K562 (cell line): ENCODE measurements at regions not wholly inside any gene's neighbourhood (a gene's known extent, or its start where the extent isn't known, plus 50 kb on each side); places are given as distances from the start of the nearest gene placed in this dataset.

ENCODE experiments used
- ATAC-seq: fragments of 200-7000 bp; cut with Tn5 transposase; 3 replicates; pipeline ENCODE4 v1.9.1; 2020; ENCODE audit warnings: moderate library complexity
- BruUV-seq: library from RNA; stranded (reverse); fragments of 400-500 nt; replicated peaks from 2 replicates; lab custom pipeline; 2021; lab: Mats Ljungman, UMichigan
- CTCF ChIA-PET: fragments of 300-600 bp; formaldehyde crosslinking; extraction: SDS; loops from one replicate; lab custom pipeline; 2021; ENCODE audit warnings: low intra/inter-chr PET ratio; lab: Yijun Ruan, JAX
- POLR2A ChIA-PET: fragments of 300-600, 350-650 bp; sonication (Branson Sonifier 250); formaldehyde crosslinking; extraction: SDS; loops from one replicate; lab custom pipeline; 2021; ENCODE audit warnings: antibody characterized with exemption, inconsistent platforms; lab: Yijun Ruan, JAX
- DNase-seq, 4 experiments: peaks; one replicate each; pipeline versions ENCODE4 v3.0.0 to v3.0.0-alpha.2; 2011 to 2018; ENCODE audit warnings: low spot score in 3 of 4, mixed read lengths in 3 of 4; ENCODE audit errors: extremely low read depth in 1 of 4
- FAIRE-seq: peaks from 2 replicates; lab custom pipeline; 2011; peaks lifted over from hg19 to GRCh38; lab: Jason Lieb, UNC
- H2AFZ ChIP-seq: 2 replicates; pipeline ENCODE4 v1.6.0; 2011; ENCODE audit warnings: low read depth, low read length, control low read depth, inconsistent platforms
- H3K27ac ChIP-seq: fragments of 200-600 bp; 3 replicates; pipeline ENCODE4 v1.8.0; 2011; ENCODE audit warnings: low read depth, mild to moderate bottlenecking, control low read depth, inconsistent platforms, low read length, moderate library complexity, mixed read lengths; ENCODE audit errors: extremely low read depth
- H3K27me3 ChIP-seq, 2 experiments: fragments of 300-600 bp in 1 of 2; 2 replicates in 1 of 2; 3 replicates in 1 of 2; pipeline versions ENCODE4 v1.6.0 to v1.8.0; 2011; ENCODE audit warnings: inconsistent platforms in 2 of 2, low read length in 2 of 2, mild to moderate bottlenecking in 1 of 2, mixed read lengths in 1 of 2, moderate library complexity in 1 of 2; ENCODE audit not compliant: control insufficient read depth in 2 of 2, insufficient read depth in 2 of 2
- H3K36me3 ChIP-seq: fragments of 300-600 bp; 3 replicates; pipeline ENCODE4 v1.8.0; 2011; ENCODE audit warnings: mild to moderate bottlenecking, low read length, inconsistent platforms; ENCODE audit not compliant: control insufficient read depth, insufficient read depth
- H3K4me1 ChIP-seq, 2 experiments: fragments of 200-600 bp in 1 of 2; replicated peaks in 1 of 2; 2 replicates in 1 of 2; 3 replicates in 1 of 2; pipeline versions ENCODE4 v1.5.1 to v1.8.0; 2011; ENCODE audit warnings: inconsistent platforms in 2 of 2, low read length in 2 of 2, mild to moderate bottlenecking in 1 of 2, mixed read lengths in 1 of 2, moderate library complexity in 1 of 2; ENCODE audit not compliant: control insufficient read depth in 2 of 2, insufficient read depth in 2 of 2
- H3K4me2 ChIP-seq: 2 replicates; pipeline ENCODE4 v1.6.1; 2011; ENCODE audit warnings: low read length, control low read depth, inconsistent platforms, mixed read lengths; ENCODE audit not compliant: insufficient read depth
- H3K4me3 ChIP-seq: fragments of 200-600 bp; sonication (generic), shearing (Covaris generic); 2 replicates; pipeline ENCODE4 v1.5.1; 2016; ENCODE audit warnings: control low read depth, inconsistent platforms
- H3K79me2 ChIP-seq: fragments of 200-600 bp; 3 replicates; pipeline ENCODE4 v1.8.0; 2011; ENCODE audit warnings: low read length, inconsistent platforms; ENCODE audit not compliant: control insufficient read depth, insufficient read depth
- H3K9ac ChIP-seq, 2 experiments: 2 replicates each; pipeline versions ENCODE4 v1.6.0 to v1.6.1; 2011; ENCODE audit warnings: low read depth in 2 of 2, low read length in 2 of 2, control low read depth in 1 of 2, inconsistent platforms in 1 of 2, mild to moderate bottlenecking in 1 of 2, mixed read lengths in 1 of 2; ENCODE audit not compliant: insufficient read depth in 1 of 2
- H3K9me1 ChIP-seq: one replicate; pipeline ENCODE4 v1.6.0; 2011; ENCODE audit warnings: inconsistent platforms, mild to moderate bottlenecking, low read length, moderate library complexity; ENCODE audit not compliant: control insufficient read depth, insufficient read depth
- H3K9me3 ChIP-seq: replicated peaks from 2 replicates; pipeline ENCODE4 v1.5.1; 2011; ENCODE audit warnings: low read depth, low read length, inconsistent platforms; ENCODE audit not compliant: control insufficient read depth, insufficient read depth
- H4K20me1 ChIP-seq: replicated peaks from 2 replicates; pipeline ENCODE4 v1.6.1; 2011; ENCODE audit warnings: low read length, inconsistent platforms, mixed read lengths; ENCODE audit not compliant: control insufficient read depth, insufficient read depth
- CBX8 ChIP-seq: fragments of 200-600 bp; sonication (generic); IDR thresholded peaks from 2 replicates; pipeline ENCODE4 v1.6.1; 2012; ENCODE audit warnings: borderline replicate concordance, mixed run types, low read depth, mild to moderate bottlenecking, moderate library complexity, mixed read lengths, low read length, control low read depth, inconsistent platforms; ENCODE audit not compliant: poor library complexity, severe bottlenecking; ENCODE audit errors: extremely low read depth
- ZNF23 ChIP-seq: fragments of 250-450 bp; sonication (Bioruptor Pico); IDR thresholded peaks from 2 replicates; pipeline ENCODE4 v1.4.0; 2020; ENCODE audit warnings: mild to moderate bottlenecking
- WGBS: fragments of 100-300 bp; shearing (Covaris generic); methylation state at CpG from one replicate; pipeline ENCODE4 v1.1.6; 2016; ENCODE audit warnings: low coverage, mixed read lengths; ENCODE audit not compliant: insufficient coverage; ENCODE audit errors: missing lambda C conversion rate; 5-methylcytosine and 5-hydroxymethylcytosine counted together
- in situ Hi-C: fragments of 300-500 bp; cut with MboI; formaldehyde crosslinking; loops from 4 replicates; pipeline ENCODE4 v1.15.0; 2018; ENCODE audit warnings: inconsistent platforms, mixed read lengths
- intact Hi-C: fragments of 100-400 bp; cut with micrococcal nuclease; formaldehyde crosslinking; loops from 2 replicates; pipeline ENCODE4 v1.14.2; 2022

GRCh38 chr3:193960487-193961274 lies 175.3 kb upstream of the HES1 start:
- Histone ChIP-seq H3K4me1 (peaks cover 0 to 6% of the 10 kb centered on the region in 2 experiments; a peak in 2 of 5 replicates), H2AFZ (peak overlapping the region; percentile 50; the same call in 1 of the 2 replicates), H3K27ac (no peak overlapping the region), H3K4me2 (no peak overlapping the region), H3K79me2 (no peaks in the 10 kb centered on the region), H3K9ac (peak overlapping the region in 1 of 2 experiments; percentile 14; a peak in 1 of 4 replicates), H3K9me1 (no peaks in the 10 kb centered on the region), H3K36me3 (no peaks in the 10 kb centered on the region), H3K4me3 (no peak overlapping the region), H4K20me1 (no peaks in the 10 kb centered on the region), H3K9me3 (peaks cover 3% of the 10 kb centered on the region; the same call in 1 of the 2 replicates), H3K27me3 (no peaks in the 10 kb centered on the region)
- no peak for ATAC-seq
- ChIA-PET POLR2A (interaction anchor here (0.6 to 1.3 kb wide), 3 partner anchors 31 to 176 kb away, joined by 4 to 5 read pairs (median 4); no protein-coding TSS in a partner anchor), CTCF (no interaction called here)
- DNase-seq, result no peak
- intact Hi-C loops (no loop called here), in situ Hi-C loops (no loop called here)
- BruUV-seq, result no TSS peak
- no peak for TF ChIP-seq ZNF23
- TF ChIP-seq CBX8, result no peak
- no peak for FAIRE-seq
- WGBS, result 67% methylated on average over 19 of the region's 21 CpGs
